Fibroblast of the conjunctiva (primary cell): ENCODE measurements at regions not wholly inside any gene's neighbourhood (a gene's known extent, or its start where the extent isn't known, plus 50 kb on each side); places are given as distances from the start of the nearest gene placed in this dataset.

Source experiments
- DNase-seq: peaks from one replicate; pipeline ENCODE4 v3.0.0-alpha.2; 2010; ENCODE audit warnings: low read depth

DNA sequence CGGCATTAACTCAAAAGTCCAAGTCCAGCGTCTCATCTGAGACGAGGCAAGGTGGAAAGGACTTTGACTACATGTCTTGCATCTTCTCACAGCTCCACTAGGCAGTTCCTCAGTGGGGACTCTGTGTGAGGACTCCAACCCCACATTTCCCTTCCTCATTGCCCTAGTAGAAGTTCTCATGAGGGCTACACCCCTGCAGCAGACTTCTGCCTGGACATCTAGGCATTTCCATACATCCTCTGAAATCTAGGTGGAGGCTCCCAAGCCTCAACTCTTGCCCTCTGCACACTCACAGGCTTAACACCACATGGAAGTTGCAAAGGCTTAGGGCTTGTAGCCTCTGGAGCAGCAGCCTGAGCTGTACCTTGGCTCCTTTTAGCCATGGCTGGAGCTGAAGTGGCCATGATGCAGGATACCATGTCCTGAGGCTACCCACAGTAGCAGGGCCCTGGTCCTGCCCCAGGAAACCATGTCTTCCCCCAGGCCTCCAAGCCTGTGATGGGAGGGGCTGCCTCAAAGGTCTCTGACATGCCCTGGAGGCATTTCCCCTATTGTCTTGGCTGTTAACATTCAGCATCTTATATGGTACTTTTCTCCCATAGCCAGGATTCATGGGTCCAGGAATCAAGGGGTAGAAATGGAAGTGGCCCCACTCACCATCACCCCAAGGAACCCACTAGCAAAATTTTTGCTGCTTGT, 194.6 kb upstream of the KCNG1 start:
- DNase-seq, result no peak

DNA sequence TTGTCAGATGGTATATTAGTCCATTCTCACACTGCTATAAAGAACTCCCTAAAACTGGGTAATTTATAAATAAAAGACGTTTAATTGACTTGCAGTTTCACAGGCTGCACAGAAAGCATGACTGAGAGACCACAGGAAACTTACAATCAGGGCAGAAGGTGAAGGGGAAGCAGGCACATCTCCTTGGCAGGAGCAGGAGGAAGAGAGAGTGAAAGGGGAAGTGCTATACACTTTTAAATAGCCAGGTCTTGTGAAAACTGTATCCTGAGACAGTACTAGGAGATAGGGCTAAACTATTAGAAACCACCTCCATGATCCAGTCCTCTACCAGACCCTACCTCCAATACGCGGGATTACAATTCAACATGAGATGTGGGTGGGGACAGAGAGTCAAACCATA, 193.9 kb upstream of the KCNG1 start:
- no peak for DNase-seq

DNA sequence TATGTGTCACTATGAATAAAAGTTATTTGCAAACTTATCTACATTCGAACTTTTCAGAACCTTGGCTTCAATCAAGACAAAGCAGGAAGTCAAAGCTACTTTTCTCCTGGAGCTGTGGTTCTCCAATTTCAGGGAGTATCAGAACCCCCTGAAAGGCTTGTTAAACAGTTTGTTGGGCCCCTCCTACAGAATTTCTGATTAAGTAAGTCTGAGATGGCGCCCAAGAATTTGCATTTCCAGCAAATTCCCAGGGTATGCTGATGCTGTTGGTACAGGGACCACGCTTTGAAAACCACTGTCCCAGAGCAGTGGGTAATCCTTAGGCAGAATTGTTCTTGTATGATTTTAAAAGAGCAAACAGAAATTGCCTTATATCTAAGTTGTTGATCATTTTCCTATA, 189.9 kb upstream of the KCNG1 start:
- no peak for DNase-seq

DNA sequence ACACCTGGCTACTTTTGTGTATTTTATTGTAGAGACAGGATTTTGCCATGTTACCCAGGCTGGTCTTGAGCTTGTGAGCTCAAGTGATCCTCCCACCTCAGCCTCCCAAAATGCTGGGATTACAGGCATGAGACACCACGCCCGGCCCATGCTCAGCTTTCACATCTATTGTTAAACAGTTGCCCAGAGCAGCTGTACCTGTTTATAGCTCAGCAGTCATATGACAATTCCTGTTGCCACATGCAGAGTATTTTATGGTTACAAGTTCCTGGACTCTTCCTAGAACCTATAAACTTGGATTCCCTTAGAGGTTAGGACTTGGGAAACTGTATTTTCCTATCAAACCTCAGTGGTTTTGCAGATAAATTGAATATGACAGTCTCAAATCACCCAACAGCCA, 188.3 kb upstream of the KCNG1 start:
- no peak for DNase-seq

DNA sequence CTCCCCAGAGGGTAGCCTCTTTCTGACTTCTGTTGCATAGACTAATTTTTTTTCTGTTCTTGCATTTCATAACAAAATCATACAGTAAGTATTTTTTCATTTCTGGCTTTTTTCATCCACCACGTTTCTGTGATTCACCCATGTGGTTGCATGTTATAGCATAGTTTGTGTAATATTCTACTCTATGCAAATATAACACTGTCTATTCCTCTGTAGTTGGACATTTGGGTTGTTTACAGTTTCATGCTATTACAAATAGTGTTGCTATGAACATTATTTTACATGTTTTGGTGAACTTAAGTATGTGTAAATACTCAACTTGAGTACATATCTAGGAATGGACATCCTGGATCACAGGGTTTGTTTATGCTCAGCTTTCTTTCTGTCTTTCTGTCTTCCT, 187.2 kb upstream of the KCNG1 start:
- DNase-seq, result no peak

DNA sequence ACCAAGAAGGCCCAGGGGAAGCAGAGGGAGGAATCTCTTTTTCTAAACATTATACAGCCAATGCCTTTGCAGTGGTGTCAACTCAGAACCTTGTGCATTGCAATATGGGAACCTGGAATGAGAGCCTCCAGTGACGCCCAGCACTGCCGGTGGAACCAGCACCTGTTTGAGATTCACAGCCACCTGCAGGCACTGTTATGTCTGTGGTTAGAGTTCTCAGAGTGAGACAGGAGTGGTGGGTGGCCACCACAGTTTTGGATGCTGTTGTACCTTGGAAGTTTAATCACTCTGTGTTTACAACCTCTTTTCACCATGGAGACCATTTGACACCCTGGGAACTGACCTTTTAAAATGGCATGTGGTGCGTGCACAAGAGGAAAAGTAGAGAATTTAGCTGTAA, 185.3 kb upstream of the KCNG1 start:
- no peak for DNase-seq

DNA sequence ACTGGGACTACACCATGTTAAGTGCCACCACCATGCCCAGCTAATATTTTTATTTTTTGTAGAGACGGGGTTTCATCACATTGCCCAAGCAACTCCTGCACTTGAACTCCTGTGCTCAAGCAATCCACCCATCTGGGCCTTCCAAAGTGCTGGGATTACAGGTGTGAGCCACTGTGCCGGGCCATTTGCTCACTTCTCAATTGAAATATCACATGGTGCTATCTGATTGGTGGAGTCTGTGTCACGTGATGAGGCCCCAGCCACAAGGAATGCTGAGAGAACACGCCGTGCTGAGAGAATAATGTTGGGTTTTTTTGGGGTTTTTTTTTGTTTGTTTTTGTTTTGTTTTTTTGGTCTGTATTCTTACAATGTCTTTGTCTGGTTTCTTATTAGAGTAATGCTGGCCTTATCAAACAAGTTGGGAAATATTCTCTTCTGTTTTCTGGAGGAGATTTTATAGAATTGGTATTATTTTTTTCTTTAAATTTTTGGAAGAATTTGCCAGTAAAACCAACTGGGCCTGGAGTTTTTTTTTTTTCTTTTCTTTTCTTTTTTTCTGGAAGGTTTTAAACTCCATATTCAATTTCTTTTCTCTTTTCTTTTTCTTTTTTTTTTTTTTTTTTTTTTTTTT, 183.2 kb upstream of the KCNG1 start:
- no peak for DNase-seq

DNA sequence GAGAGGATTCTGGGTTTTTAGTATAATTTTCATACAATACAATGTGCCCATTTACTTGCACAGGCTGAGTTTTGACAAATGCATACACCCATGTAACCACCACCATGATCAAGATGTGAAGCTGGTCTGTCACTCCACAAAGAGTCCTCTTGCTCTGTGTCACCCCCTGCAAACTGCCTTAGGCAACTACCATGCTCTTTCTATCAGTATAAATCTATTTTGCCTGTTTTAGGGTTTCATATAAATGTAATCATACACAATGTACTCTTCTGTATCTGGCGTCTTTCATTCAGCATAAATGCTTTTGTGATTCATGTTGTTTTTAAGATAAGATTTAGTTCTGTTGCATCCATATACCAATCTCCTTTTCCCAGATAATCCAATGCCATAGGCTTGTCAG, 181.9 kb upstream of the KCNG1 start:
- DNase-seq, result no peak

DNA sequence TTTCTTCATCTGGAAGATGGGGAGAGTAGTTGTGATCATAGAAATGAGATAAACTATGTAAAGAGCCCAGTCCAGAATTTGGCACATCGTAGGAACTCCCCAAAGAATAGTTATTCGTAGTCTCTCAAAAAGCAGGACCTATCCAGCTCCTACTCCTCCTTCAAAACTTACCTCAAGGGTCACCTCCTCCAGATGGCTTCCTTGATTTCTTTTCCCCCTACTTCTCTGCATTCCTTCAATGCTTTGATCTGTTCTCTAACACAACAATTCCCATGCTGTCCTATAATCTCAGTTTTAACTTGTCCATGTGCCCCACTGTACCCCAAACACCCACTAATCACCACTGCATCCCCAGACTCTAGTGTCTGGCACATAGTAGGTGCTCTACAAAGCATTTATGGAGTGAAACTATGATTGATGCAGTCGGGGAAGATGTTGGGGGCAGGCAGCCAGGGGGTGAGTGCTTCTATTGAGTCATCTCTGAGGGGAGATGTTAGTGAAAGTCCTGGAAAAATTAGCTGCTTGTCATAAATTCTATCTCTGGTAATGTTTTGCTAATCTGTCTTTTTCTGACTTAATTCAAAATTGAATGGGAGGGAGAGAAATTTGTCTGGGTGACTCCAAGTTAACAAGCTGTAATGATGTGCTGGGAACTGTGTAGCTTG, 181.3 kb upstream of the KCNG1 start:
- DNase-seq, result no peak

DNA sequence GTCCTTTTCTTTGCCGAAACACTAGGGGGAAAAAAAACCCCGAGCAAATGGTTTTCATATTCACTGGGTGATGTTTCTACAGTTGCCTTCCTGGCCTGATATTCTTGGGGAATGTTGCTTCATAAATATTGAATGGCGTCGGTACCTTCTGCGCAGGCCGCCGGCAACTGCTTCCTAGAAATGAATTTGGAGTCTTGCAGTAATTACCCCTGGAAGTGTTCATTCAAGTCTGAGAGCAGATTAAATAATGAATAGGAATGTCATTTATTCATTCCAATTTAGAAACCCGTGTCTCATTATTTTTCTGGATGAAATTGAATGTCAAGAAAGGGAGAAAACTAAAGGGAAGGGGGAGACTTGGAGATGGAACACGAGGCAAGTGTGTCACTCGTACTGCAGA, 179.4 kb upstream of the KCNG1 start:
- no peak for DNase-seq

DNA sequence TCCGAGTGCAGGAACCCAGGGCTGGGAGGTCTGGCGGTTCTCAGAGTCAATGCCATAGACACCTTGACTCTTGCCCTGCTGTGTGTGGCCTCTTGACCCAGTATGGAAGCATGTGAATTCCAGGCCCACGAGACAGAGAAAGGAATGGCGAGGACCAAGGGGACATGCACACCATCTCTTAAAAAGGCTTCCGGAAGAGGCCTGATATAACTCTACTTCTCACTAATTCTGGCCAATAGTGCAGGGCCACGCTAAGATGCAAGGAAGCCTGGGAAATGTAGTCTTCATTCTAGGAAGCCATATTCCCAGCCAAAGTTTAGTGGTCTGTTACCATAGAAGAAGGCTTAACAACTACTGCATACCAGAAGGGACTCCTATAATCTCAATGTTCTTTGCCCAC, 177.0 kb upstream of the KCNG1 start:
- DNase-seq, result no peak

DNA sequence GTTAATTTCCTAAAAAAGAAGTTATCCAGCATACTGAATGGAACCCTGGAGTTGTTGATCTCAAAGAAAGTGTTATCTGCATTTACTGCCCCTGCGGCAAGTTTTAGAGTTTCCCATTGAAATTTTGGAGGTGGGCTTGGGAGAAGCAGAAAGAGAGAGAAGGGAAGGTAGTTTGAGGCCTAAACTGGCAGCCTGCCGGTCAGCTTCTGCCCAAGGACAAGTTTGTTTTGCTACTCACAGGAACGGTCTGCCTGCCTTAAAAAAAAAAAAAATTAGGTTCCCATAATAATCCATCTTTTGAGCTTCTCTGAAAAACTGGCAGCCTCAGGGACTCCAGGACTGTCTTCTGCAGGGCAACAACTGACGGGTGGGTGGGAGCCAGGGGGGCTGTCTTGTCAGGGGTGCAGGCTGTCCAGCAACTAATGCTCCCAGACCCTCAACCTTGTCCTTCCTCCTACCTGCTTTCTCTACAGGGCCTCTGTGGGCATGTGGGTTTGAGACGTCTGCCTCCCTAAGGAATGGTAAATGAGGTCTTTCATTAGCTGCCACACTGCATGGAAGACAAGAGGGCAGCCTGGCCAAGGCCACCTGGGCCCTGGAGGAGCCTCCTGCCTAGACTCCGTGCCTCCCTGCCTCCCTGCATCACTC, 176.1 kb upstream of the KCNG1 start:
- DNase-seq, result no peak

DNA sequence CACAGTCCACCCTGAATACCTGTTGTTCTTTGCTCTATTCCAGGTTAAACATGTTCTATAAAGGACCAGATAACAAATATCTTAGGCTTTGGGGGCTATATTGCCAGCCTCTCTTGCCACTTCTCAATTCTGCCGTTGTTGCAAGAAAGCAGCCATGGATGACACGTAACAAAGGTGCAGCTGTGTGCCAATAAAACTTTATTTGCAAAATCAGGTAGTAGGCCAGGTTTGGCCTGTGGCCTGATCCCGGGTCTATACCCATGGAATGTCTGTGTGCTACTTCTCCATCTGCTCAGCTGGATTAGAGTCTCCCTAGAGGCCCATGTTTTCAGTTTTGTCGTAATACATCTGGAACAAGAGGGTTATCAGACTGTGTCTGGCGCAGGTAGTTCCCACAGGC, 175.3 kb upstream of the KCNG1 start:
- DNase-seq, result no peak

DNA sequence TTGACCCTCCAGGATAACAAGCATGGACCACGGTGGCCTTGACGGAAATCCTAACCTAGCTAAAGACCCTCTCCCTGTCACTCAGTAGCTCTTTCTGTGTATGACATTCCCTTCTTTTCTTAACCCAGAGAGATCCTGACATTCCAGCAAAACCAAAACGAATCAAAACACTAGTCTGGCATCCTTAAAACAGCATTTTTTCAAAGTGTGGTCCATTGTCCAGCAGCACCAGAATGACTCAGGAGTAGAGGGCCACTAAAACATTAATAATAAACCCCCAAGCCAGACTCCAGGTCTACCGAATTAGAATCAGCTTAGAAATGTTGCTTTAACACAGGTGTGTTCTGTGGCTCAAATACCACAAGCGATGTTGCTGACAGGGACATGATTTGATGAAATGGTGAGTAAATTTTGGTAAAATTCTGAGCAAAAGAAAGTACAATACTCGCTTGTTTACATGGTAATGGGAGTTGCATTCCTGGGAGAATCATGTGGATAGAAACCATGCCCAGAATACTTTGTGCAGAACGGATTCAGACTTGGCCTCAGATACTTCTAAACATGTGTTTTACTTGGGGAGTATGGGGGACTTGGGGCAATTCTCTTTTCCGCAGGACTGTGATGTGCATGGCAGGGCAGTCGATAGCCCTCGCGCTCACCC, 174.2 kb upstream of the KCNG1 start:
- DNase-seq, result no peak

DNA sequence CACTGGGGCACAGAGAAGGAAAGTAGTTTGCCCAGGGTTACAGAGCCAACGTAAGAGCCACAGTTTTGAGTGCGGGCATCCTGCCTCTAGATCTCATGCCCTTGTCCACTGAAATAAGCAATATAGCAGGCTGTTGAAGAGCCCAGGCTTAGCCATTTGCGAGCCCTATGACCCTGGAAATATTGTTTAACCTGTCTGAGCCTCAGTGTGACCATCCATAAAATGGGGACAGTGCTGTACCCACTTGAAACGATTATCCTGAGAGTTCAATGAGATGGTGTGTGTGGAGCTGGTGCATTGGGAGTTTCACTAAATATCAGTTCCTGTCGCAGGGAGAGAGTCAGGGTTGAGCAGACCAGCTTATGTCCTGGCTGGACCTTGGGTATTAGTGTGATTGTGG, 173.1 kb upstream of the KCNG1 start:
- no peak for DNase-seq

DNA sequence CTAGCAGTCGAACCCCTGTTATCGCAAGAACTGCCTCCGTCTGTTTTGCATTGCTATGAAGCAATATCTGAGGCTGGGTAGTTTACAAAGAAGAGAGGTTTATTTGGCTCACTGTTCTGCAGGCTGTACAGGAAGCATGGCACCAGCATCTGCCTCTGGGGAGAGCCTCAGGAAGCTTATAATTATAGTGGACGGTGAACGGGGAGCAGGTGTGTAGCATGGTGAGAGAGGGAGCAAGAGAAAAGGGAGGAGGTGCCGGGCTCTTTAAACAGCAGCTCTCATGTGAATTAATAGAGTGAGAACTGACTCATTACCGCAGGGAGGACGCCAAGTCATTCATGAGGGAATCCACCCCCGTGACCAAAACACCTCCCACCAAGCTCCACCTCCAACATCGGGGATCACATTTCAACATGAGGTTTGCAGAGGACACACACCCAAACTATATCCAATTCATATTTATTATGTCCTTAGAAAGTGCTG, 172.6 kb upstream of the KCNG1 start:
- no peak for DNase-seq

DNA sequence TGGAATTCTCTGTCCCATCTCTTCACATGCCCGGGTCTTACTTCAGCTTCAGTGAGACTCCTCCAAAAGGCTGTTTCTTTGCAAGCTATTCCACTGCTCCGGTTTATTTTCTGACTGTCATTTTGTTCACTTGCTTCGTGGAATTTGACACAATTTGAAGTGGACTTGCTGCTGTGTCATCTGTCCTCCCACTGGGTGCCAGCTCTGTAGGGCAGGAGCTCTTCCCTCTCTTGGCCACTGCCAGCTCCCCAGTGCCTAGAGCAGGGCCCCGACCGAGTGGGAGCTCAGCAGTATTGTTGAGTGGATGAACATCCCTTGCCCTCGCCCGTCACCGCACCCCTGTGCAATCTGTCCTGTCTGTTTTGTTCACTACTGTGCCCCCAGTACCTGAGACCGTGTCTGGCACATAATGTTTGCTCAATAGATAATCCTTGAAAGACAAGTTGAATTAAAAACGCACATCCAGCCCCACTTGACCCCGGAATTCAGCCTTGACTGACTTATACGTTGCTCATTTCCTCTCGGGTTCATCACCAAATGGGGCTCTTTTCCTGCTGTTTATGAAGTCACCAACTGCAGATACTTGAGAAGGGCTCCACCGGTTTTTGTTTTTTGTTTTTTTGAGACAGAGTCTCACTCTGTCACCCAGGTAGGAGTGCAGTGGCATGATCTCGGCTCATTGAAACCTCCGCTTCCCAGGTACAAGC, 170.3 kb upstream of the KCNG1 start:
- DNase-seq, result no peak

DNA sequence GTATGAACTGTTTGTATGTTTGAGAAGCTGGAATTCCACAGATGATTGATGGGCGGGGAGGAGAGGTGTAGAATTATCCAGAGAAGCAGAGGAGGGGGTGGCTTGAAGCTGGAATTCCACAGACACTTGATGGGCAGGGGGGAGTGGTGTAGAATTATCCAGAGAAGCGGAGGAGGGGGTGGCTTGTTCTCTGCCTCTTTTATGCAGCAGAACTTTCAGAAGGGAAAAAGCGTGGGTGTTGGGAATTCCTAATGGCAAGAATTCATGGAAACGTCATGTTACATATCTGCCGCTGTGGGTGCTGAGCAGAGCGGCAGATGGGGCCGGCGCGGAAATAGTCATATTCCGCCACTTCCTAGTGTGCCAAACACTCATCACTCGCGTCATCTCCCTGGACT, 167.9 kb upstream of the KCNG1 start:
- DNase-seq, result no peak

DNA sequence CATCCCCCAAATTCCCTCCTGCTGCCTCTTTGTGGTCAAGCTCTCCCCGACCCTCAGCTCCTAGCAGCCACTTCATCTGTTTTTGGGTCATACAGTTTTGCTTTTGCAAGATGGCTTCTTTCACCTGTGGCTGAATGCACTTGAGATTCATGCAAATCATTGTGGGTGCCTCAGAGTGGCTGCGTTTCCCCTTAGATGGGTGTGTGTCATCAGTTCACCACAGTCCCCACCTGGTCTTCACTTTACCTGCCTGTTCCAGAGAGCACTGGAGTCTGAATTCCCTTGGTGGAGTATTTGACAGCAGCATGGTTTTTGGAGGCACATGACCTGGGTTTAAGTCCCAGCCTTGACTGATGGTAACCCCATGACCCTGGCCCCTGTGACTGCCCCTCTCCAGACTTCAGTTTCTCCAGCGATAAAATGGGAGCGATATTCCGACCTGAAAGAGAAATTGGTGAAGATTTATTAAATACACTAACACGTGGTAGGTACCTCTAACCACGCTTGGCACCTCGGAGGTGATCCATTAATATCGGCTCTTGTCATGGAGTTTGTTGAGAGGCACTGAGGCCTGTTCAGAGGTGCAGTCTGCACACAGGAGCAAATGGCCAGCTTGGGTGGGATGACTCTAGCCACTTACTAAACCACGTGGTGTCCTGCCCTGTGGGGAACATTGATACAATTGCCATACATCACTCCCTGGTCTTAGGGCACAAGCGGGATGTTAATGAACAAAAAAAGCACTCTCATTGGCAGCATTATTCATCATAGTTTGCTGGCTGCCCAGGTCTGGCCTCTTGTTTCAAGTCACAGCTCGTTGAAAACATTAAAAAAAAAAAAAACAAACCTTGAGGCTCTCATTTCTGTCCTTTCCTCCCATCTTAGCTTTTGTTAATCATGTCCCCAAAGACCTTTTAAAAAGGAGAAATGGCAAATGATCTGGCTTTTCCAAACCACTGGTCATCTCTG, 167.2 kb upstream of the KCNG1 start:
- no peak for DNase-seq

DNA sequence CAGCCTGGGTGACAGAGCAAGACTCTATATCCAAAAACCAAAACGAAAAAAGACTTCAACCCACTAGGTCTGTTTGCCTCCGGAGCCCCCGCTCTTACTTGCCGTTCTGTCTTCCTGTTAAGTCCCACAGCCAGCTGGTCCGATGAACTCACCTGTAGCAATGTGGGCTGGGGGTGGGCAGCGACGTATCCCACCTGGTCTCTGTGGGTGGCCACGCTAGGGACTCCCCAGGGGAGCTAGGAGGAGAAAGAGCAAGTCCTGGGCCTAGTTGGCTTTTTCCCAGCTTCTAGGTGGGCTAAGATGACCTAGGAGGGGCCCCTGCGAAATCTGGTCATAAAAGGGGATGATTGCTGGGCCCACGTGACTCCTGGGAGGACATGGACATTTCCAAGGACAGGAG, 166.0 kb upstream of the KCNG1 start:
- no peak for DNase-seq

DNA sequence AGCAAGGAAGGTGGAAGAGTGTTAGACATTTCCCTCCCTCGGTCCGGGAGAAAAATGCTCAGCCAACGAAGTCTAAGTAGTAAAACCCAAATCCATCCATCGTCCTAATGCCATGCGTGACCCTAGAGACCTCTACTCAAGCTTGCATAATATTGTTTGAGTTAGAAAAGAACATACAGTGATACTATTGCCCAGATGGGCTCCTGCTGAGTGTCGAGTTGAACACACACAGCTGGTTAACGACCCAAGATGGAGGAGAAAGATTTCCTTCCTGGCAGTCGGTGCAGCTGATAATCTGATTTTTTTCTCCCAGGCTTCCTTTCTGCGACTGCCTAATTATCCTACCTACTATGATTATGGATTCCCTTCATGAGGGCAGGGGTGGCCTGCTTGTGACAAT, 164.4 kb upstream of the KCNG1 start:
- DNase-seq, result no peak
